ENCODE measurements at regions not wholly inside any gene's neighbourhood (a gene's known extent, or its start where the extent isn't known, plus 50 kb on each side); places are given as distances from the start of the nearest gene placed in this dataset.
"Not testable (repeated sequence)": the region's sequence is repeated elsewhere in the genome, so short reads cannot be mapped to it uniquely, and the experiment has no call there.

- in situ Hi-C loops (cut with MboI; ENCODE audit: low sequenced_read_pairs); POLR2A ChIA-PET (ENCODE audit: unreplicated experiment); H3K4ac ChIP-seq (ENCODE audit: low read depth, low read length); BruUV-seq (replicated peaks); H3K79me1 ChIP-seq (ENCODE audit: low read depth in 1 of 2, low read length in 2 of 2); H3K9ac ChIP-seq (ENCODE audit: low read depth, low read length); H2BK5ac ChIP-seq (ENCODE audit: low read depth, low read length, poor library complexity, severe bottlenecking); H3K27ac ChIP-seq (ENCODE audit: insufficient read depth, low read length); H2BK120ac ChIP-seq (ENCODE audit: low read depth, low read length); H2BK20ac ChIP-seq (ENCODE audit: low read depth, low read length); H3K9me1 ChIP-seq (ENCODE audit: insufficient read depth, low read length); H3K18ac ChIP-seq (ENCODE audit: low read depth, low read length); H4K91ac ChIP-seq (ENCODE audit: insufficient read depth, low read depth, low read length); H4K5ac ChIP-seq (ENCODE audit: low read depth, low read length); H3K23ac ChIP-seq (ENCODE audit: low read depth, low read length); H3K14ac ChIP-seq (replicated peaks; ENCODE audit: low read depth, low read length); H3K4me2 ChIP-seq (ENCODE audit: low read depth, low read length); H3K27me3 ChIP-seq (ENCODE audit: control insufficient read depth, insufficient read depth, low read length); H2AK5ac ChIP-seq (ENCODE audit: low read depth, low read length); DNase-seq; H2AK9ac ChIP-seq (replicated peaks; ENCODE audit: low read depth, low read length, poor library complexity); H2BK15ac ChIP-seq (ENCODE audit: low read depth, low read length); H3K4me1 ChIP-seq (ENCODE audit: control insufficient read depth, insufficient read depth, low read length); H3K4me3 ChIP-seq (ENCODE audit: insufficient read depth, low read depth, low read length); H3K36me3 ChIP-seq (ENCODE audit: control insufficient read depth, insufficient read depth, low read length); dilution Hi-C loops (cut with HindIII; ENCODE audit: low sequenced_read_pairs, unreplicated experiment); H2AFZ ChIP-seq (replicated peaks; ENCODE audit: low read length, poor library complexity); H4K20me1 ChIP-seq (ENCODE audit: insufficient read depth, low read length); H3K56ac ChIP-seq (ENCODE audit: extremely low read depth, insufficient read depth, low read length); ATAC-seq (ENCODE audit: low read depth); intact Hi-C loops (cut with micrococcal nuclease); H3K9me3 ChIP-seq (ENCODE audit: control insufficient read depth, insufficient read depth, low read length); H4K8ac ChIP-seq (ENCODE audit: low read depth in 2 of 2, low read length in 2 of 2); CTCF ChIA-PET: not testable (repeated sequence)
- WGBS, 2 experiments (ENCODE audit: extremely low coverage in 2 of 2, insufficient read length in 1 of 2), result no CpG with 5 or more reads among the region's 33 CpGs
Observed at GRCh38 chr4:12609212-12609875, 874.8 kb downstream of the RAB28 start.
